ENCODE measurements at regions not wholly inside any gene's neighbourhood (a gene's known extent, or its start where the extent isn't known, plus 50 kb on each side); places are given as distances from the start of the nearest gene placed in this dataset.
A peak's percentile ranks its signal among the peaks of the same experiment; 100 is the strongest.

- H3K9me3 Mint-ChIP-seq (ENCODE audit: low read depth) = peaks cover 22% of the 10 kb centered on the region
- H3K4me3 Mint-ChIP-seq = no peak overlapping the region
- ChIA-PET CTCF (interaction anchor here (0.9 to 2.9 kb wide), 4 partner anchors 10 to 133 kb away, joined by 3 to 11 read pairs (median 3); no protein-coding TSS in a partner anchor), POLR2A (no interaction called here)
- DNase-seq = no peak
- ATAC-seq = no peak
- H3K36me3 Mint-ChIP-seq (ENCODE audit: low read depth) = peaks cover 15% of the 10 kb centered on the region
- no peak overlapping the region for H3K27ac Mint-ChIP-seq
- intact Hi-C loops (cut with DNase I, micrococcal nuclease) = no loop called here
- H3K27me3 Mint-ChIP-seq = no peaks in the 10 kb centered on the region
- H3K4me1 Mint-ChIP-seq = peaks cover 28% of the 10 kb centered on the region
Measured at GRCh38 chr6:90436403-90436802, 139.8 kb upstream of the BACH2 start.

- H3K4me1 Mint-ChIP-seq = peaks cover 22% of the 10 kb centered on the region
- intact Hi-C loops (cut with DNase I, micrococcal nuclease) = no loop called here
- no peaks in the 10 kb centered on the region for H3K27me3 Mint-ChIP-seq
- no peak overlapping the region for H3K27ac Mint-ChIP-seq
- H3K9me3 Mint-ChIP-seq (ENCODE audit: low read depth) = peaks cover 28% of the 10 kb centered on the region
- no peak for DNase-seq
- H3K36me3 Mint-ChIP-seq (ENCODE audit: low read depth) = peaks cover 20% of the 10 kb centered on the region
- POLR2A ChIA-PET = no interaction called here
- peak; percentile 42 for ATAC-seq
- CTCF ChIA-PET = interaction anchor here (0.9 to 2.9 kb wide), 3 partner anchors 9 to 28 kb away, joined by 3 to 11 read pairs (median 3); no protein-coding TSS in a partner anchor
- no peak overlapping the region for H3K4me3 Mint-ChIP-seq
Measured at GRCh38 chr6:90435207-90435899, 138.7 kb upstream of the BACH2 start.

- ChIA-PET POLR2A (no interaction called here), CTCF (interaction anchor here (0.9 to 2.9 kb wide), 4 partner anchors 8 to 35 kb away, joined by 3 to 11 read pairs (median 4); no protein-coding TSS in a partner anchor)
- Mint-ChIP-seq H3K36me3 (ENCODE audit: low read depth) (peaks cover 32% of the 10 kb centered on the region), H3K27ac (no peak overlapping the region), H3K9me3 (ENCODE audit: low read depth) (peaks cover 38% of the 10 kb centered on the region), H3K4me3 (no peak overlapping the region), H3K4me1 (peaks cover 19% of the 10 kb centered on the region), H3K27me3 (no peaks in the 10 kb centered on the region)
- DNase-seq = no peak
- intact Hi-C loops (cut with DNase I, micrococcal nuclease) = no loop called here
- ATAC-seq = no peak
Measured at GRCh38 chr6:90434094-90434493, 137.5 kb upstream of the BACH2 start.

GRCh38 chr6:90432937-90433336 lies 136.3 kb upstream of the BACH2 start:
- no peak for ATAC-seq
- intact Hi-C loops (cut with DNase I, micrococcal nuclease) = no loop called here
- Mint-ChIP-seq H3K9me3 (ENCODE audit: low read depth) (peaks cover 39% of the 10 kb centered on the region), H3K36me3 (ENCODE audit: low read depth) (peaks cover 33% of the 10 kb centered on the region), H3K4me1 (peaks cover 19% of the 10 kb centered on the region), H3K27ac (no peak overlapping the region), H3K4me3 (no peak overlapping the region), H3K27me3 (no peaks in the 10 kb centered on the region)
- CTCF ChIA-PET = interaction anchor here (1.9 kb wide), 1 partner anchor 11 kb away, joined by 4 read pairs; no protein-coding TSS in a partner anchor
- DNase-seq = no peak
- POLR2A ChIA-PET = no interaction called here

GRCh38 chr6:90432041-90432775 lies 135.6 kb upstream of the BACH2 start:
- H3K4me1 Mint-ChIP-seq = peaks cover 19% of the 10 kb centered on the region
- no peak overlapping the region for H3K4me3 Mint-ChIP-seq
- ATAC-seq (no peak), DNase-seq (no peak)
- H3K27me3 Mint-ChIP-seq = no peaks in the 10 kb centered on the region
- peaks cover 39% of the 10 kb centered on the region for H3K9me3 Mint-ChIP-seq (ENCODE audit: low read depth)
- intact Hi-C loops (cut with DNase I, micrococcal nuclease) = no loop called here
- H3K36me3 Mint-ChIP-seq (ENCODE audit: low read depth) = peaks cover 33% of the 10 kb centered on the region
- ChIA-PET CTCF (interaction anchor here (0.6 to 1.6 kb wide), 7 partner anchors 9 to 139 kb away, joined by 3 to 6 read pairs (median 4); no protein-coding TSS in a partner anchor), POLR2A (interaction anchor here (1.0 kb wide), 1 partner anchor 12 kb away, joined by 4 read pairs; no protein-coding TSS in a partner anchor)
- H3K27ac Mint-ChIP-seq = no peak overlapping the region

- no peak for DNase-seq
- no peak overlapping the region for H3K27ac Mint-ChIP-seq
- no peak overlapping the region for H3K4me3 Mint-ChIP-seq
- H3K4me1 Mint-ChIP-seq = peaks cover 21% of the 10 kb centered on the region
- peaks cover 33% of the 10 kb centered on the region for H3K36me3 Mint-ChIP-seq (ENCODE audit: low read depth)
- intact Hi-C loops (cut with DNase I, micrococcal nuclease) = no loop called here
- ATAC-seq = no peak
- ChIA-PET POLR2A (interaction anchor here (1.0 kb wide), 1 partner anchor 13 kb away, joined by 4 read pairs; no protein-coding TSS in a partner anchor), CTCF (interaction anchor here (0.6 to 1.6 kb wide), 8 partner anchors 9 to 273 kb away, joined by 3 to 6 read pairs (median 4); no protein-coding TSS in a partner anchor)
- H3K9me3 Mint-ChIP-seq (ENCODE audit: low read depth) = peaks cover 41% of the 10 kb centered on the region
- H3K27me3 Mint-ChIP-seq = no peaks in the 10 kb centered on the region
Measured at GRCh38 chr6:90431576-90431975, 134.9 kb upstream of the BACH2 start.

- peaks cover 39% of the 10 kb centered on the region for H3K9me3 Mint-ChIP-seq (ENCODE audit: low read depth)
- ATAC-seq (no peak), DNase-seq (no peak)
- H3K27me3 Mint-ChIP-seq = no peaks in the 10 kb centered on the region
- H3K27ac Mint-ChIP-seq = no peak overlapping the region
- H3K4me1 Mint-ChIP-seq = peaks cover 29% of the 10 kb centered on the region
- intact Hi-C loops (cut with DNase I, micrococcal nuclease) = no loop called here
- ChIA-PET POLR2A (no interaction called here), CTCF (interaction anchor here (2.2 kb wide), 1 partner anchor 13 kb away, joined by 12 read pairs; no protein-coding TSS in a partner anchor)
- H3K36me3 Mint-ChIP-seq (ENCODE audit: low read depth) = peaks cover 37% of the 10 kb centered on the region
- H3K4me3 Mint-ChIP-seq = no peak overlapping the region
Measured at GRCh38 chr6:90429713-90430112, 133.1 kb upstream of the BACH2 start.

- POLR2A ChIA-PET = no interaction called here
- Mint-ChIP-seq H3K27me3 (no peaks in the 10 kb centered on the region), H3K9me3 (ENCODE audit: low read depth) (peaks cover 30% of the 10 kb centered on the region), H3K4me1 (peaks cover 40% of the 10 kb centered on the region), H3K4me3 (no peak overlapping the region), H3K27ac (no peak overlapping the region), H3K36me3 (ENCODE audit: low read depth) (peaks cover 32% of the 10 kb centered on the region)
- ATAC-seq (no peak), DNase-seq (no peak)
- intact Hi-C loops (cut with DNase I, micrococcal nuclease) = no loop called here
- CTCF ChIA-PET = interaction anchor here (2.2 kb wide), 1 partner anchor 14 kb away, joined by 12 read pairs; no protein-coding TSS in a partner anchor
Measured at GRCh38 chr6:90428514-90428913, 131.9 kb upstream of the BACH2 start.

- ChIA-PET CTCF (interaction anchor here (0.6 to 4.1 kb wide), 18 partner anchors 9 to 151 kb away, joined by 3 to 46 read pairs (median 6); no protein-coding TSS in a partner anchor), POLR2A (interaction anchor here (0.6 to 2.6 kb wide), 14 partner anchors 11 to 463 kb away, joined by 3 to 16 read pairs (median 5); no protein-coding TSS in a partner anchor)
- DNase-seq (peak; percentile 34), ATAC-seq (peak; percentile 93)
- H3K4me1 Mint-ChIP-seq = peaks cover 34% of the 10 kb centered on the region
- H3K27ac Mint-ChIP-seq = peak overlapping the region; percentile 94
- peaks cover 22% of the 10 kb centered on the region for H3K36me3 Mint-ChIP-seq (ENCODE audit: low read depth)
- H3K9me3 Mint-ChIP-seq (ENCODE audit: low read depth) = peaks cover 14% of the 10 kb centered on the region
- peak overlapping the region; percentile 49 for H3K4me3 Mint-ChIP-seq
- no peaks in the 10 kb centered on the region for H3K27me3 Mint-ChIP-seq
- intact Hi-C loops (cut with DNase I, micrococcal nuclease) = loop anchor here (1.0 to 2.0 kb wide), 10 partner anchors 14 to 141 kb away; partner anchors contain the start of gene BACH2 (in 1 of the 2)
Measured at GRCh38 chr6:90425161-90425641, 128.6 kb upstream of the BACH2 start.

GRCh38 chr6:90424580-90424979 lies 127.9 kb upstream of the BACH2 start:
- Mint-ChIP-seq H3K4me1 (peaks cover 34% of the 10 kb centered on the region), H3K27me3 (no peaks in the 10 kb centered on the region), H3K4me3 (no peak overlapping the region), H3K36me3 (ENCODE audit: low read depth) (peaks cover 17% of the 10 kb centered on the region), H3K9me3 (ENCODE audit: low read depth) (peaks cover 10% of the 10 kb centered on the region), H3K27ac (peak overlapping the region; percentile 94)
- intact Hi-C loops (cut with DNase I, micrococcal nuclease) = loop anchor here (1.0 to 2.0 kb wide), 4 partner anchors 10 to 74 kb away; no protein-coding TSS in a partner anchor
- peak; percentile 71 for ATAC-seq
- ChIA-PET POLR2A (interaction anchor here (0.6 to 2.6 kb wide), 16 partner anchors 11 to 462 kb away, joined by 3 to 16 read pairs (median 5); no protein-coding TSS in a partner anchor), CTCF (interaction anchor here (0.7 to 4.1 kb wide), 17 partner anchors 9 to 484 kb away, joined by 3 to 46 read pairs (median 7); no protein-coding TSS in a partner anchor)
- DNase-seq = no peak

GRCh38 chr6:90421666-90422065 lies 125.0 kb upstream of the BACH2 start:
- intact Hi-C loops (cut with DNase I, micrococcal nuclease) = no loop called here
- H3K36me3 Mint-ChIP-seq (ENCODE audit: low read depth) = peaks cover 13% of the 10 kb centered on the region
- ChIA-PET POLR2A (interaction anchor here (0.6 kb wide), 1 partner anchor 33 kb away, joined by 5 read pairs; no protein-coding TSS in a partner anchor), CTCF (interaction anchor here (0.8 to 2.2 kb wide), 4 partner anchors 24 to 57 kb away, joined by 3 to 7 read pairs (median 4); no protein-coding TSS in a partner anchor)
- H3K9me3 Mint-ChIP-seq (ENCODE audit: low read depth) = peaks cover 2% of the 10 kb centered on the region
- ATAC-seq = no peak
- no peak overlapping the region for H3K27ac Mint-ChIP-seq
- no peak overlapping the region for H3K4me3 Mint-ChIP-seq
- no peak for DNase-seq
- peaks cover 33% of the 10 kb centered on the region for H3K4me1 Mint-ChIP-seq
- no peaks in the 10 kb centered on the region for H3K27me3 Mint-ChIP-seq
